ENCODE measurements at regions not wholly inside any gene's neighbourhood (a gene's known extent, or its start where the extent isn't known, plus 50 kb on each side); places are given as distances from the start of the nearest gene placed in this dataset.

- in situ Hi-C loops (cut with MboI), result loop anchor here (5.0 kb wide), 1 partner anchor 44 kb away; a partner anchor contains a TSS
- H3K79me2 ChIP-seq (ENCODE audit: control insufficient read depth, insufficient read depth, low read length), result peaks cover 53% of the 10 kb centered on the region
- ATAC-seq, result no peak
- TF ChIP-seq SUPT5H (IDR thresholded peaks at IDR 0.05) (peak; percentile 60), POLR2B (IDR thresholded peaks at IDR 0.05; ENCODE audit: low read depth, partially characterized antibody) (peak; percentile 18), SREBF1 (IDR thresholded peaks at IDR 0.05; ENCODE audit: borderline replicate concordance, low read depth, low read length) (no peak), SAFB (IDR thresholded peaks at IDR 0.05; ENCODE audit: borderline replicate concordance, low read depth, low read length) (no peak), SFPQ (IDR thresholded peaks at IDR 0.05; ENCODE audit: low read depth, low read length) (no peak), SP2 (IDR thresholded peaks at IDR 0.05; ENCODE audit: extremely low read depth, low read depth, low read length, poor library complexity, severe bottlenecking) (no peak), RBM22 (IDR thresholded peaks at IDR 0.05; ENCODE audit: low read depth, low read length, poor library complexity, severe bottlenecking) (no peak), ZNF444 (CRISPR knock-in tag; IDR thresholded peaks at IDR 0.05) (no peak), XRCC4 (IDR thresholded peaks at IDR 0.05; ENCODE audit: extremely low read depth, insufficient read depth, insufficient read length) (no peak), ETV5 (CRISPR knock-in tag; IDR thresholded peaks at IDR 0.05; ENCODE audit: low read depth) (no peak), ZNF407 (IDR thresholded peaks at IDR 0.05; ENCODE audit: low read depth) (no peak), SPI1 (IDR thresholded peaks at IDR 0.05; ENCODE audit: borderline replicate concordance, low read depth, low read length) (no peak)
Measured at GRCh38 chr1:149843431-149844041, 55.8 kb upstream of the BOLA1 start.

More at GRCh38 chr1:149843431-149844041, 55.8 kb upstream of the BOLA1 start:
- BruUV-seq (replicated peaks), result no TSS peak
- no peak overlapping the region for H2AFZ ChIP-seq (ENCODE audit: low read depth, low read length)
- peak overlapping the region; percentile 60 for H3K4me3 ChIP-seq
- intact Hi-C loops (cut with micrococcal nuclease), result no loop called here
- peak overlapping the region; percentile 84 for H3K4me2 ChIP-seq (ENCODE audit: insufficient read depth, low read length)
- peaks cover 5 to 27% of the 10 kb centered on the region in 2 experiments; a peak in 4 of 5 replicates for H3K4me1 ChIP-seq (replicated peaks in 1 of 2; ENCODE audit: control insufficient read depth in 2 of 2, insufficient read depth in 2 of 2, low read length in 2 of 2)
- 1% methylated on average over 9 of the region's 16 CpGs for WGBS (ENCODE audit: insufficient coverage, low coverage, missing lambda C conversion rate)
- peak in 1 of 4 experiments; percentile 37 for DNase-seq (ENCODE audit: extremely low read depth in 1 of 4, low spot score in 3 of 4)
- peaks cover 33% of the 10 kb centered on the region for H3K36me3 ChIP-seq (ENCODE audit: control insufficient read depth, insufficient read depth, low read length)
- no peak for FAIRE-seq
- H3K9me3 ChIP-seq (replicated peaks; ENCODE audit: control insufficient read depth, insufficient read depth, low read depth, low read length), result no peaks in the 10 kb centered on the region
- H3K27ac ChIP-seq (ENCODE audit: extremely low read depth, low read depth, low read length), result peak overlapping the region; percentile 81
- POLR2A ChIA-PET, result interaction anchor here (1.0 to 3.2 kb wide), 3 partner anchors 42 to 428 kb away, joined by 3 to 39 read pairs (median 3); a partner anchor contains a TSS
- no peaks in the 10 kb centered on the region for H3K27me3 ChIP-seq (ENCODE audit: control insufficient read depth in 2 of 2, insufficient read depth in 2 of 2, low read length in 2 of 2)
- CTCF ChIA-PET (ENCODE audit: low intra/inter-chr PET ratio), result no interaction called here
- H3K9me1 ChIP-seq (ENCODE audit: control insufficient read depth, insufficient read depth, low read length), result no peaks in the 10 kb centered on the region
- H3K9ac ChIP-seq (ENCODE audit: insufficient read depth in 1 of 2, low read depth in 2 of 2, low read length in 2 of 2), result peak overlapping the region; percentile 83 to 93
- peaks cover 25% of the 10 kb centered on the region for H4K20me1 ChIP-seq (replicated peaks; ENCODE audit: control insufficient read depth, insufficient read depth, low read length)
